IMR-90 (cell line): ENCODE measurements at regions not wholly inside any gene's neighbourhood (a gene's known extent, or its start where the extent isn't known, plus 50 kb on each side); places are given as distances from the start of the nearest gene placed in this dataset.

Experiments used
- ATAC-seq: fragments of 200-7000 bp; cut with Tn5 transposase; 2 replicates; pipeline ENCODE4 v1.9.1; 2020; ENCODE audit warnings: low read depth, mild to moderate bottlenecking, moderate library complexity
- BruUV-seq: library from RNA; stranded (reverse); fragments of 400-500 nt; replicated peaks from 2 replicates; lab custom pipeline; 2021; lab: Mats Ljungman, UMichigan
- CTCF ChIA-PET: fragments of 300-600 bp; formaldehyde crosslinking; extraction: SDS; loops from one replicate; lab custom pipeline; 2021; ENCODE audit warnings: antibody characterized with exemption; lab: Yijun Ruan, JAX
- POLR2A ChIA-PET: fragments of 300-600 bp; sonication (Branson Sonifier 250); formaldehyde crosslinking; loops from one replicate; lab custom pipeline; 2022; ENCODE audit warnings: antibody characterized with exemption; ENCODE audit not compliant: unreplicated experiment; lab: Charles Lee
- DNase-seq: peaks from one replicate; pipeline ENCODE4 v3.0.0; 2013
- H2AFZ ChIP-seq: replicated peaks from 2 replicates; pipeline ENCODE3; 2013; ENCODE audit warnings: low read length, mild to moderate bottlenecking; ENCODE audit not compliant: poor library complexity
- H2AK5ac ChIP-seq: 2 replicates; pipeline ENCODE4 v1.6.1; 2013; ENCODE audit warnings: low read depth, low read length, inconsistent platforms
- H2AK9ac ChIP-seq: replicated peaks from 2 replicates; pipeline ENCODE3; 2013; ENCODE audit warnings: mild to moderate bottlenecking, low read depth, low read length, moderate library complexity; ENCODE audit not compliant: poor library complexity
- H2BK120ac ChIP-seq: 2 replicates; pipeline ENCODE4 v1.6.1; 2013; ENCODE audit warnings: low read depth, low read length, inconsistent platforms
- H2BK15ac ChIP-seq: 3 replicates; pipeline ENCODE4 v1.6.1; 2013; ENCODE audit warnings: low read depth, low read length, inconsistent platforms
- H2BK20ac ChIP-seq: 2 replicates; pipeline ENCODE4 v1.6.1; 2013; ENCODE audit warnings: low read depth, mild to moderate bottlenecking, inconsistent platforms, low read length, moderate library complexity
- H2BK5ac ChIP-seq: 2 replicates; pipeline ENCODE4 v1.6.1; 2013; ENCODE audit warnings: mild to moderate bottlenecking, low read depth, low read length, inconsistent platforms; ENCODE audit not compliant: poor library complexity, severe bottlenecking
- H3K14ac ChIP-seq: replicated peaks from 2 replicates; pipeline ENCODE4 v1.6.1; 2013; ENCODE audit warnings: low read depth, low read length, inconsistent platforms
- H3K18ac ChIP-seq: 2 replicates; pipeline ENCODE4 v1.6.1; 2013; ENCODE audit warnings: low read depth, low read length, control low read depth
- H3K23ac ChIP-seq: 2 replicates; pipeline ENCODE4 v1.6.1; 2013; ENCODE audit warnings: low read depth, low read length, inconsistent platforms
- H3K27ac ChIP-seq: 2 replicates; pipeline ENCODE4 v1.5.1; 2013; ENCODE audit warnings: mild to moderate bottlenecking, control low read depth, low read length; ENCODE audit not compliant: insufficient read depth
- H3K27me3 ChIP-seq: 2 replicates; pipeline ENCODE4 v1.6.1; 2013; ENCODE audit warnings: low read length; ENCODE audit not compliant: control insufficient read depth, insufficient read depth
- H3K36me3 ChIP-seq: 2 replicates; pipeline ENCODE4 v1.6.1; 2013; ENCODE audit warnings: low read length, mixed read lengths; ENCODE audit not compliant: control insufficient read depth, insufficient read depth
- H3K4ac ChIP-seq: 2 replicates; pipeline ENCODE4 v1.6.1; 2013; ENCODE audit warnings: low read depth, low read length, inconsistent platforms
- H3K4me1 ChIP-seq: 2 replicates; pipeline ENCODE4 v1.6.1; 2013; ENCODE audit warnings: low read length, mixed read lengths; ENCODE audit not compliant: control insufficient read depth, insufficient read depth
- H3K4me2 ChIP-seq: 2 replicates; pipeline ENCODE4 v1.6.1; 2013; ENCODE audit warnings: low read depth, mild to moderate bottlenecking, control low read depth, low read length, moderate library complexity
- H3K4me3 ChIP-seq: 2 replicates; pipeline ENCODE4 v1.5.1; 2013; ENCODE audit warnings: low read depth, mild to moderate bottlenecking, control low read depth, low read length, moderate library complexity; ENCODE audit not compliant: insufficient read depth
- H3K56ac ChIP-seq: 2 replicates; pipeline ENCODE4 v1.6.1; 2013; ENCODE audit warnings: low read length, inconsistent platforms; ENCODE audit not compliant: insufficient read depth; ENCODE audit errors: extremely low read depth
- H3K79me1 ChIP-seq, 2 experiments: 2 replicates each; pipeline ENCODE4 v1.6.1; 2013; ENCODE audit warnings: low read length in 2 of 2, inconsistent platforms in 1 of 2, low read depth in 1 of 2
- H3K9ac ChIP-seq: 2 replicates; pipeline ENCODE4 v1.6.1; 2013; ENCODE audit warnings: low read depth, low read length, control low read depth
- H3K9me1 ChIP-seq: 2 replicates; pipeline ENCODE4 v1.6.1; 2013; ENCODE audit warnings: low read length, inconsistent platforms; ENCODE audit not compliant: insufficient read depth
- H3K9me3 ChIP-seq: 2 replicates; pipeline ENCODE4 v1.6.1; 2013; ENCODE audit warnings: low read length; ENCODE audit not compliant: control insufficient read depth, insufficient read depth
- H4K20me1 ChIP-seq: 2 replicates; pipeline ENCODE4 v1.6.1; 2013; ENCODE audit warnings: low read length, inconsistent platforms; ENCODE audit not compliant: insufficient read depth
- H4K5ac ChIP-seq: 2 replicates; pipeline ENCODE4 v1.6.1; 2013; ENCODE audit warnings: mild to moderate bottlenecking, low read depth, low read length, control low read depth
- H4K8ac ChIP-seq, 2 experiments: 2 replicates each; pipeline ENCODE4 v1.6.1; 2013; ENCODE audit warnings: low read depth in 2 of 2, low read length in 2 of 2, control low read depth in 1 of 2, inconsistent platforms in 1 of 2
- H4K91ac ChIP-seq: 2 replicates; pipeline ENCODE4 v1.6.1; 2013; ENCODE audit warnings: low read depth, low read length, inconsistent platforms; ENCODE audit not compliant: insufficient read depth
- BHLHE40 ChIP-seq: fragments of 150-350 bp; IDR thresholded peaks from 2 replicates; pipeline ENCODE4 v1.6.1; 2016; ENCODE audit warnings: mild to moderate bottlenecking, low read depth, low read length
- CEBPB ChIP-seq: IDR thresholded peaks from 2 replicates; pipeline ENCODE4 v1.6.1; 2012; ENCODE audit warnings: low read depth, low read length, improper control_type of control experiment
- CHD1 ChIP-seq: IDR thresholded peaks from 2 replicates; pipeline ENCODE4 v1.6.1; 2012; ENCODE audit warnings: low read depth, low read length, improper control_type of control experiment
- CTCF ChIP-seq: conservative IDR thresholded peaks from 2 replicates; pipeline ENCODE4 v1.5.1; 2012; ENCODE audit warnings: mild to moderate bottlenecking, low read depth, low read length, improper control_type of control experiment
- ELK1 ChIP-seq: fragments of 150-350 bp; IDR thresholded peaks from 2 replicates; pipeline ENCODE4 v1.6.1; 2016; ENCODE audit warnings: low read depth, mild to moderate bottlenecking, low read length, moderate library complexity, borderline replicate concordance
- FOS ChIP-seq: fragments of 150-350 bp; IDR thresholded peaks from 2 replicates; pipeline ENCODE4 v1.6.1; 2016; ENCODE audit warnings: low read depth, low read length
- MAFK ChIP-seq: IDR thresholded peaks from 2 replicates; pipeline ENCODE4 v1.6.1; 2012; ENCODE audit warnings: low read depth, low read length, improper control_type of control experiment
- MAZ ChIP-seq: IDR thresholded peaks from 2 replicates; pipeline ENCODE4 v1.6.1; 2012; ENCODE audit warnings: low read depth, mild to moderate bottlenecking, low read length, improper control_type of control experiment, moderate library complexity, borderline replicate concordance
- MXI1 ChIP-seq: IDR thresholded peaks from 2 replicates; pipeline ENCODE4 v1.6.1; 2012; ENCODE audit warnings: low read depth, mild to moderate bottlenecking, low read length, moderate library complexity, borderline replicate concordance
- NFE2L2 ChIP-seq: fragments of 150-350 bp; IDR thresholded peaks from 2 replicates; pipeline ENCODE4 v1.6.1; 2016; ENCODE audit warnings: low read depth, mild to moderate bottlenecking, low read length
- POLR2A ChIP-seq: IDR thresholded peaks from 2 replicates; pipeline ENCODE4 v1.6.1; 2012; ENCODE audit warnings: mild to moderate bottlenecking, low read depth, low read length
- RAD21 ChIP-seq: IDR thresholded peaks from 2 replicates; pipeline ENCODE4 v1.6.1; 2012; ENCODE audit warnings: low read length, improper control_type of control experiment
- RCOR1 ChIP-seq: IDR thresholded peaks from 2 replicates; pipeline ENCODE4 v1.6.1; 2012; ENCODE audit warnings: mild to moderate bottlenecking, low read length, improper control_type of control experiment; ENCODE audit not compliant: insufficient replicate concordance
- RFX5 ChIP-seq: IDR thresholded peaks from 2 replicates; pipeline ENCODE4 v1.8.0; 2012; ENCODE audit warnings: low read depth, mild to moderate bottlenecking, low read length, moderate library complexity
- SMC3 ChIP-seq: fragments of 150-350 bp; IDR thresholded peaks from 2 replicates; pipeline ENCODE4 v1.6.1; 2016; ENCODE audit warnings: low read depth, mild to moderate bottlenecking, antibody characterized with exemption, low read length, moderate library complexity
- USF2 ChIP-seq: fragments of 150-350 bp; IDR thresholded peaks from 2 replicates; pipeline ENCODE4 v1.6.1; 2017; ENCODE audit warnings: mild to moderate bottlenecking, antibody characterized with exemption, low read length, low read depth
- WGBS, 2 experiments: methylation state at CpG; one replicate each; pipeline versions ENCODE4 v1.1.5 to v1.1.7; 2013; ENCODE audit warnings: missing lambda C conversion rate in 2 of 2; ENCODE audit not compliant: insufficient read length in 1 of 2; ENCODE audit errors: extremely low coverage in 2 of 2; 5-methylcytosine and 5-hydroxymethylcytosine counted together
- dilution Hi-C: fragments of 300-500 bp; cut with HindIII; formaldehyde crosslinking; loops from one replicate; pipeline ENCODE4 v1.14.3; 2018; ENCODE audit warnings: low sequenced_read_pairs; ENCODE audit not compliant: unreplicated experiment
- in situ Hi-C: fragments of 300-500 bp; cut with MboI; formaldehyde crosslinking; loops from 3 replicates; pipeline ENCODE4 v1.14.3; 2019; ENCODE audit warnings: low sequenced_read_pairs, inconsistent platforms, mixed read lengths
- intact Hi-C: fragments of 100-400 bp; cut with micrococcal nuclease; formaldehyde crosslinking; loops from 2 replicates; pipeline ENCODE4 v1.10.0; 2022

- Histone ChIP-seq H3K4me2 (no peak overlapping the region), H3K36me3 (no peaks in the 10 kb centered on the region), H2AK5ac (no peak overlapping the region), H3K27ac (no peak overlapping the region), H2BK120ac (no peak overlapping the region), H4K91ac (no peak overlapping the region), H3K27me3 (peaks cover 2% of the 10 kb centered on the region; the same call in 1 of the 2 replicates), H3K79me1 (no peaks in the 10 kb centered on the region), H2AK9ac (no peak overlapping the region), H2BK5ac (no peak overlapping the region), H4K8ac (no peak overlapping the region), H3K9me1 (no peaks in the 10 kb centered on the region), H2BK20ac (no peak overlapping the region), H2BK15ac (no peak overlapping the region), H3K9ac (no peak overlapping the region), H3K4me3 (no peak overlapping the region), H3K4ac (no peak overlapping the region), H3K18ac (no peak overlapping the region), H3K56ac (no peak overlapping the region), H2AFZ (no peak overlapping the region), H4K5ac (no peak overlapping the region), H3K9me3 (no peaks in the 10 kb centered on the region), H4K20me1 (no peaks in the 10 kb centered on the region), H3K23ac (no peak overlapping the region), H3K4me1 (no peaks in the 10 kb centered on the region), H3K14ac (no peak overlapping the region)
- ChIA-PET POLR2A (no interaction called here), CTCF (no interaction called here)
- TF ChIP-seq MXI1 (no peak), CEBPB (no peak), SMC3 (no peak), USF2 (no peak), FOS (no peak), NFE2L2 (no peak), RCOR1 (no peak), CTCF (no peak), RAD21 (no peak), POLR2A (no peak), CHD1 (no peak), MAZ (no peak), RFX5 (no peak), ELK1 (no peak), MAFK (no peak), BHLHE40 (no peak)
- no TSS peak for BruUV-seq
- in situ Hi-C loops = no loop called here
- DNase-seq = no peak
- intact Hi-C loops = no loop called here
- WGBS, 2 experiments = 70% methylated on average over 2 of the region's 4 CpGs; no CpG with 5 or more reads in 1 of the 2 experiments
- no peak for ATAC-seq
- dilution Hi-C loops = no loop called here
These were observed 206.0 kb upstream of the RPS6KA3 start for GRCh38 chrX:20472620-20473258.
